Retinal pigment epithelial cell (primary cell): ENCODE measurements at regions not wholly inside any gene's neighbourhood (a gene's known extent, or its start where the extent isn't known, plus 50 kb on each side); places are given as distances from the start of the nearest gene placed in this dataset.

Source experiments
- DNase-seq: peaks from one replicate; pipeline ENCODE4 v3.0.0-alpha.2; 2010; ENCODE audit warnings: low read depth
- H3K4me3 ChIP-seq: 2 replicates; pipeline ENCODE4 v1.5.1; 2011; ENCODE audit warnings: mild to moderate bottlenecking, low read length, control low read depth, moderate library complexity
- CTCF ChIP-seq: conservative IDR thresholded peaks from 2 replicates; pipeline ENCODE4 v1.5.1; 2011; ENCODE audit warnings: low read depth, low read length, control low read depth, inconsistent platforms

DNA sequence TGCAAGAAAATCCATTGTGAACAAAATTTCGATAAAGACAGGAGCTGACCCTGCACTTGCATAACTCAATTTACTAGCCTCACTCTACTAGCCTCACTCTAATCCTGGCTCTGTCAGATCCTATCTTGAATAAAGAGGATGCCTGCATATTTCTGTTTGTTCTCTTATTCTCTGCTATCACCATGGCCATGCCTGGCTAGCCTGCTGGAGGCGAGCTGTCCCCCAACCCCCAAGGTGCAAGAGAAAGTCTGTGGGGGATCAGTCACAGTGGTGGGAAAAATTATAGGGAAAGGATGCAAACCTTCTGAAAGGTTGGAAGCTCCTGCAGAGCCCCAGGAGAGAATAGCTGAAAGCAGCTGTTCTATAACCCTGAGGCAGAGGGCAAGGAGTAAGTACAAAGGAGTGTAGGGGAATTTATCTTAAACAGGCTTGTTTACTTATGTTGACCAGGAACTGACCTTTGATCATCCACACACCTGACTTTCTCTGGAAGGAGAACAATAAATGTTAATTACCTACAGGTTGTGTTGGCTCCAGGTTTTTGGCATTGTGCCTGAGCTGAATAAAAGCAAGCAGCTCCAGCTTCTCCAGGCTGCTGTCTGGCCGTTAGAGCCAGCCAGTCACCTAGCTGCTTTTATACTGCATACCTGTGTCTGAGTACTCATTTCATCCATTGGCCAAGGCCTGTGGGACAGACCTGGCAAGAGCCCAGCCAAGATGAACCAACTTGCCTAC lies 137.7 kb upstream of the RASGRP1 start:
- TF ChIP-seq CTCF = no peak
- no peak overlapping the region for H3K4me3 ChIP-seq
- DNase-seq = no peak

DNA sequence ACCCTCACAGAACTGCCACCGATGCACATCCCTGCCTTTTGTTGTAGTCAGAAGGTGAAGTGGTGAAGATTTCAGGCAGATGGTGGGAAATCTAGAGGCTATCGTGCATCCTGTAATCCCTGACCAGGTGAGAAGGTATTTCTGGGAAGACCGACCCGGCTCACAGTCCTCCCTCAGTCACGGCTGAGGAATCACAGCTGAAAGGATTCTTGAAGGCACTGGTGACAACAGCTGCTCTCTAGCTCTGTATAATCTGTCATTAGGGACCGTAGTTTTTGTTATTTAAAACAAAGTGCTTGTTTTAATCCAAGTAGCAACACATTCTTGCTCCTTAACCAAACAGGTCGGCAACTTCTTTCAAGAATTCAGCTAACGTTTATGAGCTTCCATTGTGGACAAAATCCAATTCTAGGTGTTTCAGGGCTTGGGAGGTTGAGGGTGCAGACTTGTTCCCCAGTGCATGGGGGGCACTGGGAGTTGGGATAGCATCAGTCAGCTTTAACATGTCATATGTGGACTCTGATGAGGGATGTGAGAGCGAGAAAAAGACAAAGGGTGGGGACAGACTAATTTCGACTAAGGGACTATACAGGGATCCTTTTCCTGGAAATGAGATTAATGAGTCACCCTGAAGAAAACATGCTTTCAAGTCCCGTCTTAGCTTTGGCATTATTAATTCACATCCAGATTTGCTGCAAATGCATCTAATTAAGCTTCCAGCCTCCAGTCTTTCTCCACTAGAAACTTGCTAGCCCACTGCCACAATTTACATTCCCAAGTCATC lies 141.0 kb upstream of the RASGRP1 start:
- TF ChIP-seq CTCF = no peak
- no peak overlapping the region for H3K4me3 ChIP-seq
- no peak for DNase-seq

DNA sequence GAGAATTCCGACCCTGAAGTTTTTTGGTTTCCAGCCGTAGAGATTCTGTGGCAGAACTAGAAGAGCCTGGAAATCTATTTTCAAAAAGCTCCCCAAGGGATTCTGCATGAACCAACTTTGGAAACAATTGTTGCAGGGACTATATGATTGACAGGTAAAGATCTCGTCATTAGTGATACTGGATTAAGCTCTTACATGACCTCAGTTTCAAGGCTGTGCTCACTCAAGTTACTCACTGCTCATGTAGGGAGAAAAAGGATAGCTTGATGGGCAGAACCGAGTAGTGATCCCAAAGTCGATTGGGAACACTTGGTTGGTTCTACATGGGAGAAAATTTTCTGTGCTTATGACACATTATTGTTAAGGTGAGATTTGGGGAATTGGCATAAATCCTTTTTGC lies 142.3 kb upstream of the RASGRP1 start:
- TF ChIP-seq CTCF = no peak
- DNase-seq = no peak
- no peak overlapping the region for H3K4me3 ChIP-seq

DNA sequence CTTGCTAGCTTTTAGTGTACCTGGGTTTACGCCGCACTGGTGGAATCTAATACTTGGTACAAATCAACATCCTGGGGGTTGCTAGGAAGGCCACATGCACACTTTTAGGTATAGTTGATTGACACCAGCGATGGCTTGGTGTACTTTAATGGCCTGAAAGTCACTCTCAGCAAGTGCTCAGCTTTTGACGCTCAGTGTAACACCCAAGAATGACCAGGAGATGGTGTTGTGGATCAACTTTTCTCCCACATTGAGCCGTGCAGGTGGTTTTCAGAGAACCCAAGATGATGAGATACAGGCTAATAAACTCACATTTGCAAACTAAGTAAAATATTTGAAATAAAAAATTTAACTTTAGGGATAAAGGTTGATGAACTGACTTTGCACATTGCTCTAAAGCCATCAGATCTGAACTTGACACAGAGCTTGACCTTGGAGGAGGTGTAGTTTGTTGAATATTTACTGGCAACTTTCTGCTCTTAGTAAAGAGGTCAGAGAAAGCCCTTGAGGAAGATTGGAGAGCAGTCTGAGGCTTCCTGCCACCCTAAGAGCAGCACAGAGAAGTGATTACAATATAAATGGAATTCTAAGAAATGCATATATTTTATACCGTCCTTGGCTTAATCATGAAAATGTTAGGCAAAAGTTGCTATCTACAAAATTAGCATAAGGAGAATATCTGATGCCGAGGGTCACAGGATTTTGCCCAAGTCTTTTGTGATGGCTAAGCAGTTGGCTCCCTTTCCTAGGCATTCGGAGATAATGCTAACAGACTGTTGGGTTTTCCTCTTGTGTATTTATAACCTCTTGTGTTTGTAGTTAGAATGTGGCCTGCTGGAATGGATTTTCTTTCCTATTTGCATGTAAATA lies 143.4 kb upstream of the RASGRP1 start:
- peak; percentile 80 for TF ChIP-seq CTCF
- no peak overlapping the region for H3K4me3 ChIP-seq
- no peak for DNase-seq

DNA sequence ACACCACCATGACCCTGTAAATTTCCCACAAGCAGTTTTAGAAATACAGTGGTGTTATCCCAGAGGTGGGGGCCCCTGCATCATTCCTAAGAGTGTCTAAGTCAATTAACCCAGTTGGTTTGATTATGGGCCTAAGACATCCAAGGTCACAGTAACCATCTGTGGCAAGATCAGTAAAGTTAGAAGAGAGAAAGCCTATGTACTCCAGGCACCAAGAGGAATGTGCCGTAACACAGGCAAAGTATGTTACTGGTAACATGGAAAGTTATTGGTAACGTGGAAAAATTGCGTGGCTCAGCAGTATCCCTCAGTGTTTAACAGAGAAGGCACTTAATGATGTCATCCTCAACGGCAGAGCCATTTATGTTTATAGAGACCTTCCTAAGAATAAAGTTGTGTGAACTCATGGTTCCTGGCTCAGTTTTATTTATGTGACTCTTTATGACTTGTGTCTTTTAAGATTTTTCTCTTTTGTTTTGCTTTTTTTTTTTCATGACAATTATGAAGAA lies 144.1 kb upstream of the RASGRP1 start:
- TF ChIP-seq CTCF = no peak
- no peak for DNase-seq

GRCh38 chr15:38709196-38709595 lies 144.6 kb upstream of the RASGRP1 start:
- no peak overlapping the region for H3K4me3 ChIP-seq
- no peak for DNase-seq
- no peak for TF ChIP-seq CTCF

More for the DNA sequence above, 144.1 kb upstream of the RASGRP1 start:
- no peak overlapping the region for H3K4me3 ChIP-seq
